ENCODE measurements at regions not wholly inside any gene's neighbourhood (a gene's known extent, or its start where the extent isn't known, plus 50 kb on each side); places are given as distances from the start of the nearest gene placed in this dataset.
"Not testable (repeated sequence)": the region's sequence is repeated elsewhere in the genome, so short reads cannot be mapped to it uniquely, and the experiment has no call there.

DNA sequence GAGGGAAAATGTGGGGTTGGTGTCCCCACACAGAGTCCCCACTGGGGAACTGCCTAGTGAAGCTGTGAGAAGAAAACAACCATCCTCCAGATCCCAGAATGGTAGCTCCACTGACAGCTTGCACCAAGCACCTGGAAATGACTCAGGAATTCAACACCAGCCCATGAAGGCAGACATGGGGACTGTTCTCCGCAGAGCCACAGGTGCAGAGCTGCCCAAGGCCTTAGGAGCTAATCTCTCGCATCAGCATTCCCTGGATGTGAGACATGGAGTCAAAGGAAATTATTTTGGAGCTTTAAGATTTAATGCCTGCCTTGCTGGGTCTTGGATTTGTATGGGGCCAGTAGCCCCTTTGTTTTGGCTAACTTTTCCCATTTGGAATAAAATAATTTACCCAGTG lies 367.9 kb downstream of the FAM133A start:
- no peak for DNase-seq

DNA sequence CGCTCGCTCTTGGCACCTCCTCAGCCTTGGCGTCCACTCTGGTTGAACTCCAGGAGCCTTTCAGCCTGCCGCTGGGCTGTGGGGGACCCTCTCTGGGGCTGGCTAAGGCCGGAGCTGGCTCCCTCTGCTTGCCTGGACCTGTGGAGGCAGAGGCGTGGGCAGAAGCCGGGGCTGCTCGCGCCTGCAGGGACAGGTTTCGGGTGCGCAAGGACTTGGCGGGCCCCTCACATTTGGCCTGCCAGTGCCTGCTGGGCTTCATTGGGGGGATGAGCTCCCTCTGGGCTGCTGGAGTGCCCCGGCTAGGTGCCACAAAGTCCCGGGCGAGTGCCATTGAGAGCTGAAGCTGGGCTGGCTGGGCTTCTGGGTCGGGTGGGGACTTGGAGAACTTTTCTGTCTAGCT lies 371.7 kb downstream of the FAM133A start:
- no peak for DNase-seq

DNA sequence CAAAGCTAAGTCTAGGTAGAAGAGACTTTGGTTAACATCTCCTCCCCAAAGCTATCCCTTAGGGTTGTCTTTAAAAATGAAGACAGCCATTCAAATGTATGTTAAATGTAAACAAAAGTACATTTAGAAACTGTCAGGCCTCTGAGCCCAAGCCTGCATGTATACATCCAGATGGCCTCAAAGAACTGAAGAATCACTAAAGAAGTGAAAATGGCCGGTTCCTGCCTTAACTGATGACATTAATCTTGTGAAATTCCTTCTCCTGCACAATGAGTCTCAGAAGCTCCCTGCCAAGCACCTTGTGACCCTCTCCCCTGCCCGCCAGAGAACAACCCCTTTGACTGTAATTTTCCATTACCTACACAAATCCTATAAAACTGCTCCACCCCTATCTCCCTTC lies 377.9 kb downstream of the FAM133A start:
- DNase-seq: no peak

DNA sequence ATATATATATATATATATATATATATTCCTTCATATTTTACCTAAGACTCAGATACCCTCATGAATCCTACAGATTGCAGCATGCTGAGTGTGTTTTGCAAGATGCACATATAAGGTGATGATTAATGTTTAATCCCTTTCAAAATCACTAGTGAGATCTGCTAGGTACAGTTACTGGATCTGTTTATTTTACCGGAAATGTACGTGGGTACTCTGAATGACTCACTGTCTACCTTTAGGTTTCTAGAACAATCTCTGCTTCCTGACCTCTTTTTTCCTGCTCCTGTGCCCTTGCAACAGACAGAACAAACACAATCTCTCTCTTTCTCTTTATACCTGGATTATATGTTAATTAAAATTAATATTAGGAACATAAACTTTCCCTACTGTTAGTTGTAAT lies 379.6 kb downstream of the FAM133A start:
- DNase-seq: no peak

DNA sequence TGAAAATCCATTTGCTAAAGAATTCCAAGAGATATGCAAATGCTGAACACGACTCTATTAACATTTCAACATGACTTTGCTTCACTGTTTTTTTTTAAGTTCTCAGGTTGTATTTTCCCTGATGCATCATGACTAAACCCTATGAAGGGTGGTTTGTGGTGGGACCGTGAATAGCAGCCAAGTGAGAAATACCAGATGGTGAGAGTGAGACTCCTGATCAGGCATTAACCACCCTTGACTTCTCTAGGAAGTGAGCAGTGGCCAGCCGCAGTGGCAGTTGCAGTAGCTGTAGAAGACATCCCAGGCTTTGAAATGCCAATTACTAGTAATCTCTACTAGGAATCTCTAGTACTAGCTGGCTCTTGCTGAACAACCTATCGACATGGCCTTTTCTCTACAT lies 383.4 kb downstream of the FAM133A start:
- DNase-seq: no peak

- no peak for DNase-seq
Observed at GRCh38 chrX:94058728-94059382, 384.8 kb downstream of the FAM133A start.

DNA sequence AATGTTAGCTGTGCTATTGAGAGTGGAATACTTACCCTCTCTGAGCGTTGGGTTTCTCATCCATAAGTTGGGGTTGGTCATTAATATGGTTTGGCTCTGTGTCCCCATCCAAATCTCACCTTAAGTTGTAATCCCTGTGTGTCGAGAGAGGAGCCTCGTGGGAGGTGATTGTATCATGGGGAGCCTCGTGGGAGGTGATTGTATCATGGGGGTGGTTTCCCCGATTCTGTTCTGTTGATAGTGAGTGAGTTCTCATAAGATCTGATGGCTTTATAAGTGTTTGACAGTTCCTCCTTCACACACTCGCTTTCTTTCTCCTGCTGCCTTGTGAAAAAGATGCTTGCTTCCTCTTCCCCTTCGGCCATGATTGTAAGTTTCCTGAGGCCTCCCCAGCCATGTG lies 391.1 kb downstream of the FAM133A start:
- DNase-seq: no peak

- DNase-seq: no peak
Observed at GRCh38 chrX:94089149-94089548, 415.1 kb downstream of the FAM133A start.

DNA sequence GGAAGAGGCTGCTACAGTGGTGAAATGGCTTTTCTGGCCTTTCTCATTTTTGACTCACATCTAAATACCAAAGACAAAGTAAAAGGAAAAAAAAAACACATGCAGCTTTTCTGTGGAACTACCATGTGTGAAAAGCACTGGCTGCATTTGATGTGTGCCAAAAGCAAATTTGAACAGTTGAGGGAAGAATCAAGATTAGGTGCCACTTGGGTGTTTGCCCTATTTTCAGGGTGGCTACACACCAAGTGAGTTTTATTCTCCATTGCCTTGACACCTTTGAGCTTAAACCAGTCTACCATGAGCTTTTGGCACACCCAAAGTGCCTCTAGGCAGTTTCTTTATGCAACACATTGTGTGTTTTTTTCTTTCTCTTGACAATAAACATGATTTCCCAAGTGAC lies 423.9 kb downstream of the FAM133A start:
- DNase-seq: no peak

GRCh38 chrX:94107981-94108380 lies 434.0 kb downstream of the FAM133A start:
- DNase-seq: no peak

GRCh38 chrX:94114362-94114761 lies 440.4 kb downstream of the FAM133A start:
- no peak for DNase-seq

DNA sequence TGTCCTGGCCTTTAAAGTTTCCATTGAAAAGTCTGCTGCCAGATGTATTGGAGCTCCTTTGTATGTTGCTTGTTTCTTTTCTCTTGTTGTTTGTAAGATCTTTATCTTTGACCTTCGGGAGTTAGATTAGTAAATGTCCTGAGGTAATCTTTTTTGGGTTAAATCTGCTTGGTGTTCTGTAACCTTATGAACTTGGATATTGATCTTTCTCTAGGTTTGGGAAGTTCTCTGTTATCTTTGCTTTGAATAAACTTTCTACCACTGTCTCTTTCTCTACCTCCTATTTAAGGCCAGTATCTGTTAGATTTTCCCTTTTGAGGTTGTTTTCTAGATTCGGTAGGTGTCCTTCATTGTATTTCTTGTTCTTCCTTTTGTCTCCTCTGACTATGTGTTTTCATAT lies 447.8 kb downstream of the FAM133A start:
- no peak for DNase-seq

GRCh38 chrX:94123062-94123461 lies 449.1 kb downstream of the FAM133A start:
- DNase-seq: no peak

DNA sequence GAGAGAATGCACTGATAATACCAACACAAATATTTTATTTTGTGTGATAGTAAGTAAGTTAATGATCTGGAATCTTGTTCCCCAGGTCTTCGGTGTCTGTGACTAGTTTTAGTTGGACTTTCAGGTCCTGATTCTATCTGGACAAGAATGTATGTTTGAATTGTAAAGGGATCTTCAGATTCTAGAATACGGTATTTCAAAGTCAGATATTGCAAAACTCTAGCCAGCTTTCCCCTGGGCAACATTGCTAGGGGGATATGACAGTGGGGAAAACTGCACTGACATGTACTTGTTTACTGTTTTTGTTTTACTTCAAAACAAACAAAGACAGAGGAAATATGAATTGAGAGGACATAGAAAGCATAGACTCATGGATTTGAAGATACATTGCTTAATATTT lies 489.0 kb downstream of the FAM133A start:
- DNase-seq: no peak

GRCh38 chrX:94178145-94178788 lies 504.3 kb downstream of the FAM133A start:
- DNase-seq: no peak

- DNase-seq: no peak
Observed at GRCh38 chrX:94204524-94204923, 530.5 kb downstream of the FAM133A start.

DNA sequence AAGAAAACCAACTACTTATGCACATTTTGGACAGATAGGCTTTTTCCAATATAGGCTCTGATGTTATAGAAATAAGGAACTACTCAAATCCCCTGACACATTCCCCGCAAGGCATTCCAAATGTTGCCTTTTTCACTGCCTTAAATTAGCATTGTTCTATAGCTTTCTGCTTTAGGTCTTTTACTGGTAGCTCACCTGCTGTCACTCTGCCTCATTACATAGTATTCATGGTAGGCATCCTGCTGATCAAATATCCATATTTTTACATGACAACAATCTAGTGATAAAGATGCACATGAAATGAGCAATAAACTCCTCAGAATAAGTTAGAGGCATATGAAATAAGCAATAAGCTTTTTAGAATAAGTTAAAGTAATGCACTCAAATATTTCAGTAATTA lies 542.7 kb downstream of the FAM133A start:
- DNase-seq: no peak

DNA sequence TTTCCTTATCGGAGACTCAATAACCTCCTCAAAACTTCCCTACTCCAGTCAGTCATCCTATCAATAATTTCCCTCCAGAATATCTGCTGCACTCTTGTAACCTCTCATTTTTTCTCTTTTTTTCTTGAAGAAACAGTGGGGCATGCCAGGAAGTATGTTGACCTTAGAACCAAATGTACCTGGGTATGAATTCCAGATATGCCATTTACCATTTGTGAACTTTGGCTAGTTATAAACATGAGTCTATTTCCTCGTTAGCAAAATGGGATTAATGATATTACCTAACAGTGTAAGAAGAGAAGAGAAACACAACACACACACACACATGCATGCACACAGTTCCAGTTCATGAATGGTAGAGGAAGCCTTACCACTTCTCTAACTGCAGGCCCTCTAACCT lies 578.2 kb downstream of the FAM133A start:
- no peak for DNase-seq

DNA sequence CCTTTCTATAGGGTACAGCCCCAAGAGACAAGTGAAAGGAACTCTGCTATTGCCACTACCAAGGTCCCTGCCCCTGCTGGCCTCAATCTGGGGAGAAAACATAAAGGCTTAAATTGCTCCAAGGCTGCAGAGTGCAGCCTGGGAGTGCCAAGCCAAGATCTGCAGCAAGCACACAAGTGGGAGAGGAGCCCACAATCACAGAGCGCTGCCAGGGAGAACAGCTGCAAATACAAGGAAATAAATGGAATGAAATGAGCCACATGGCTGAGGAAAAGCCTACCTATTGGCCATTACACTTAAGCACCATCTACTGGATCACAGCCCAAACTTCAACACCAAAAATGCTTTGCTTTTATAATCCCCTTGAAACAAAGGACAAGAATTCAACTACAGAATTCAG lies 582.4 kb downstream of the FAM133A start:
- no peak for DNase-seq

DNA sequence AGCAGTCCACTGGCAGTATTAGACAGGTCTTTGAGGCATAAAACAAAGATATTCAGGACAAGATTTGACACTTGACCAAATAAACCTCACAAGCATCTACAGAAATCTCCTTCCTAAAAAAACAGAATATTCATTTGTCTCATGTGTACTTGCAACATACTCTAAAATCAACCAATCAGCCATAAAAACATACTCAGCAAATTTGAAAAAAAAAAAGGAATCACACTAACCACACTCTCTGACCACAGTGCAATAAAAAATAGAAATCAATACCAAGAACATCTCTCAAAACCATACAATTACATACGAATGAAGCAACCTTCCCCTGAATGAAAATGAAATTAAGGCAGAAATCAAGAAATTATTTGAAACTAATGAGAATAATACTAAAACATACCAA lies 591.3 kb downstream of the FAM133A start:
- no peak for DNase-seq

DNA sequence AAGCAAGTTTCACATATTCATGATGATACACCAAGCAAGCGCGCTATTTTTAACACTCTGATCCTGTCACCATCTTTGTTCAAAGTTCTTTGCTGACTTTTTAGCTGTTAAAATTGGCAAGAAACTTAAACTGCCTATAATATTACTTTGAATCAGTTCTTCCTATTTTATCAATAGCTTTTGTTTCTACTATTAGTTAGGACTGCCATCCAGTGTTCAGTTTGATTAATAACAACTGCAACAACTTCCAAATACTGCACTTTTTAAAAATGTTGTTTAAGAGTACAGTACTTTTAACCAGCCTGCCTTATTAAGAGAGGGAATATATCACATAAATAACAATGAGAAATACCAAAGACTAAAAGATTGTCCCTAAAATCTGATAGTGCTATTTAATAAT lies 614.3 kb downstream of the FAM133A start:
- no peak for DNase-seq

DNA sequence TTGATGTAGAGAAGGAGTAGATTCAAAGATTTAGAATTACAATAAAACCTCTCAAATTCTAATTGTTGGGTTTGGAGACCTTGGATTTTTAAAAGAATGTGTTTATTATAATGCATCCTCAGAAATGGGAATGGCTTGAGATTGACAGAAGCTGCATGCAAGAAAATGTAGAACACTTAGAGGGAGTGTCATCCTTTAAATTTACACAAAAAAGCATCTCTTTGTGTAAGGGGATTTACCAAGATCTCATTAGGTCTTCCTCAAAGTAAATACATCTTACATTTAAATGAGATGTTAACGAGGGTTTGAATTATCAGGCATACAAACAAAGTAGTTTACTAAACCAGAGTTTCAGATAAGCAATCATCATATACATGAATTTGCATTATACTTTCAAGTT lies 615.0 kb downstream of the FAM133A start:
- no peak for DNase-seq

GRCh38 chrX:94302446-94302845 lies 628.4 kb downstream of the FAM133A start:
- DNase-seq: no peak

- DNase-seq: no peak
Observed at GRCh38 chrX:94329182-94329581, 655.2 kb downstream of the FAM133A start.

DNA sequence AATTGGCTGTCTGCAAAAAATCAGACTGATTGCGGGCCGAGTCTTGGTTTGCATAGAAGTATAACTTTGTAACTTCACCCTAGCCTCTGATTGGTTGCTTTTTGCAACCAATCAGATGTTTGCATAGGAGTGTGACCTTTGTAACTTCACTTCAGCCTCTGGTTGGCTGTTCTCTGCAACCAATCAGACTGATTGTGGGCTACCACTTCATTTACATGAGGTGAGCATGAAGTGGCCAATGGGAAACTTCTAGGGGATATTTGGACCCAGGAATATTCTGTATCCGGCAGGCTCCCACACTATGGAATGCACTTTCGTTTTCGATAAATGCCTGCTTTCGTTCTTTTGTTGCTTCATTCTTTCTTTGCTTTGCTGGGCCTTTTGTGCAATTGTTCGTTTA lies 667.7 kb downstream of the FAM133A start:
- not testable (repeated sequence) for DNase-seq
